Spleen (tissue), 7 donors: ENCODE measurements at regions not wholly inside any gene's neighbourhood (a gene's known extent, or its start where the extent isn't known, plus 50 kb on each side); places are given as distances from the start of the nearest gene placed in this dataset.

ENCODE experiments used
- CTCF ChIP-seq, 11 experiments: fragments of 200-600 bp in 7 of 11; fragments of 450-650 bp in 4 of 11; sonication (generic) in 4 of 11; IDR thresholded peaks in 8 of 11; conservative IDR thresholded peaks in 3 of 11; 1 replicate in 7 of 11; 2 replicates in 4 of 11; pipeline versions ENCODE4 v1.4.0 to v1.8.0; 2016 to 2021; ENCODE audit warnings: antibody characterized with exemption in 11 of 11, inconsistent platforms in 4 of 11, mild to moderate bottlenecking in 1 of 11
- POLR2AphosphoS5 ChIP-seq, 3 donors: sonication (generic); formaldehyde crosslinking; IDR thresholded peaks; one replicate each; pipeline ENCODE4 v1.5.1; 2017; ENCODE audit warnings: antibody characterized with exemption in 3 of 3
- donor health status: DM: no; HTN: no; CAD: no; lungs with moderate emphysema.
- donor health status: DM: no; HTN: no; CAD: no.
- donor health status: DM: no; HTN: no; CAD: no.

- TF ChIP-seq CTCF (IDR thresholded peaks at IDR 0.05 in 8 of 11, conservative IDR thresholded peaks at IDR 0.05 in 3 of 11): no peak
- no peak for TF ChIP-seq POLR2AphosphoS5 (IDR thresholded peaks at IDR 0.05)
These were observed 205.0 kb upstream of the GRIK3 start for GRCh38 chr1:37239225-37239740.
